ENCODE measurements at regions not wholly inside any gene's neighbourhood (a gene's known extent, or its start where the extent isn't known, plus 50 kb on each side); places are given as distances from the start of the nearest gene placed in this dataset.

DNA sequence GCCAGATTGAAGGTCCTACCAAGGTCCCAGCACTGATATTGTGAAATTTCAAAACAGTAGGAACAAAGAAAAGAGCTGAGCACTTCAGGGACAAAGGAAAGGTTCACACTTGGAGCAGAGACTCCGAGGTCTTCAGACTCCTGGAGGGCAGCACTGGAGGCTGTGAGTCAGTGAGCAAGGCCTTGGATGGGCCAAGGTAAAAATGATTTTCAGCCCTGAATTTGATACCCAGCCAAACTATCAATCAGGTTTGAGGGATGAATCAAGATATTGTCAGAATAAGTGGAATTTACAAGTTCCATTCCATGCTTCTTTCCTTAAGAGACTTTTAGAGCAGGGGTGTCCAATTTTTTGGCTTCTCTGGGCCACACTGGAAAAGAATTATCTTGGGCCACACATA is 111.7 kb downstream of the ADRA2C start:
- no TSS peak for BruUV-seq (replicated peaks)
- H3K9me3 ChIP-seq (ENCODE audit: low read depth, low read length, poor library complexity, severe bottlenecking), result peaks cover 15% of the 10 kb centered on the region
- POLR2A ChIA-PET (ENCODE audit: low non-redundant PET), result no interaction called here
- H3K27ac ChIP-seq (ENCODE audit: low read depth, low read length, poor library complexity, severe bottlenecking), result no peak overlapping the region
- TF ChIP-seq EZH2 (IDR thresholded peaks at IDR 0.05; ENCODE audit: borderline replicate concordance, low read depth, low read length, poor library complexity, severe bottlenecking), result no peak
- TF ChIP-seq, protein P1, sequence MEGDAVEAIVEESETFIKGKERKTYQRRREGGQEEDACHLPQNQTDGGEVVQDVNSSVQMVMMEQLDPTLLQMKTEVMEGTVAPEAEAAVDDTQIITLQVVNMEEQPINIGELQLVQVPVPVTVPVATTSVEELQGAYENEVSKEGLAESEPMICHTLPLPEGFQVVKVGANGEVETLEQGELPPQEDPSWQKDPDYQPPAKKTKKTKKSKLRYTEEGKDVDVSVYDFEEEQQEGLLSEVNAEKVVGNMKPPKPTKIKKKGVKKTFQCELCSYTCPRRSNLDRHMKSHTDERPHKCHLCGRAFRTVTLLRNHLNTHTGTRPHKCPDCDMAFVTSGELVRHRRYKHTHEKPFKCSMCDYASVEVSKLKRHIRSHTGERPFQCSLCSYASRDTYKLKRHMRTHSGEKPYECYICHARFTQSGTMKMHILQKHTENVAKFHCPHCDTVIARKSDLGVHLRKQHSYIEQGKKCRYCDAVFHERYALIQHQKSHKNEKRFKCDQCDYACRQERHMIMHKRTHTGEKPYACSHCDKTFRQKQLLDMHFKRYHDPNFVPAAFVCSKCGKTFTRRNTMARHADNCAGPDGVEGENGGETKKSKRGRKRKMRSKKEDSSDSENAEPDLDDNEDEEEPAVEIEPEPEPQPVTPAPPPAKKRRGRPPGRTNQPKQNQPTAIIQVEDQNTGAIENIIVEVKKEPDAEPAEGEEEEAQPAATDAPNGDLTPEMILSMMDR (conservative IDR thresholded peaks at IDR 0.05; ENCODE audit: low read depth, low read length), result no peak
- H3K4me3 ChIP-seq (ENCODE audit: low read depth, low read length, poor library complexity, severe bottlenecking), result no peak overlapping the region
- peaks cover 21% of the 10 kb centered on the region for H3K4me1 ChIP-seq (ENCODE audit: insufficient read depth, low read length, poor library complexity, severe bottlenecking)
- no peaks in the 10 kb centered on the region for H3K36me3 ChIP-seq (ENCODE audit: insufficient read depth, low read length, poor library complexity, severe bottlenecking)
- peaks cover 10% of the 10 kb centered on the region for H3K27me3 ChIP-seq (replicated peaks; ENCODE audit: insufficient read depth, low read depth, low read length, poor library complexity)
- CTCF ChIA-PET, result no interaction called here
- DNase-seq (ENCODE audit: low spot score), result no peak
- intact Hi-C loops (cut with micrococcal nuclease; ENCODE audit: unreplicated experiment), result no loop called here

DNA sequence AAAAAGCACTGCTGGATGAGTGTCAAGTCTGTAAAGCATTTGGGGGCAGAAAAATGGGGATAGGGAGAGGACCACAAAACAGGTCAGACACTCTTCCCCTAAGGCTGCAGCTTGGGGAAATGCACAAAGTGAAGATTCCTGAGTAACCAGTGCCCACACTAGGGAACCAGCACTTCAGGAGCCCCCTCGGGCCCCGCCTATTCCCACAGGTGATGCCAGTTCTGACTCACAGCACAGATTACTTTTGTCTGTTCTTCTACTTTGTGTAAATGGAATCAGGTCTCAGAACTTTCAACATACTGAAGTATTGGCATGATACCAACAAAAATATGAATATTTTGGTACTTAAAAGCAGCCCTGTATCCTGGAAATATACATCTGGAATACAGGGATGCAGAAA is 112.5 kb downstream of the ADRA2C start:
- Histone ChIP-seq H3K27me3 (replicated peaks; ENCODE audit: insufficient read depth, low read depth, low read length, poor library complexity) (peaks cover 12% of the 10 kb centered on the region), H3K9me3 (ENCODE audit: low read depth, low read length, poor library complexity, severe bottlenecking) (peaks cover 15% of the 10 kb centered on the region), H3K27ac (ENCODE audit: low read depth, low read length, poor library complexity, severe bottlenecking) (no peak overlapping the region), H3K36me3 (ENCODE audit: insufficient read depth, low read length, poor library complexity, severe bottlenecking) (no peaks in the 10 kb centered on the region), H3K4me3 (ENCODE audit: low read depth, low read length, poor library complexity, severe bottlenecking) (no peak overlapping the region), H3K4me1 (ENCODE audit: insufficient read depth, low read length, poor library complexity, severe bottlenecking) (peaks cover 21% of the 10 kb centered on the region)
- TF ChIP-seq, protein P1 (conservative IDR thresholded peaks at IDR 0.05; ENCODE audit: low read depth, low read length), result no peak
- no peak for TF ChIP-seq EZH2 (IDR thresholded peaks at IDR 0.05; ENCODE audit: borderline replicate concordance, low read depth, low read length, poor library complexity, severe bottlenecking)
- DNase-seq (ENCODE audit: low spot score), result no peak
- CTCF ChIA-PET, result no interaction called here
- BruUV-seq (replicated peaks), result no TSS peak
- intact Hi-C loops (cut with micrococcal nuclease; ENCODE audit: unreplicated experiment), result no loop called here
- POLR2A ChIA-PET (ENCODE audit: low non-redundant PET), result no interaction called here

DNA sequence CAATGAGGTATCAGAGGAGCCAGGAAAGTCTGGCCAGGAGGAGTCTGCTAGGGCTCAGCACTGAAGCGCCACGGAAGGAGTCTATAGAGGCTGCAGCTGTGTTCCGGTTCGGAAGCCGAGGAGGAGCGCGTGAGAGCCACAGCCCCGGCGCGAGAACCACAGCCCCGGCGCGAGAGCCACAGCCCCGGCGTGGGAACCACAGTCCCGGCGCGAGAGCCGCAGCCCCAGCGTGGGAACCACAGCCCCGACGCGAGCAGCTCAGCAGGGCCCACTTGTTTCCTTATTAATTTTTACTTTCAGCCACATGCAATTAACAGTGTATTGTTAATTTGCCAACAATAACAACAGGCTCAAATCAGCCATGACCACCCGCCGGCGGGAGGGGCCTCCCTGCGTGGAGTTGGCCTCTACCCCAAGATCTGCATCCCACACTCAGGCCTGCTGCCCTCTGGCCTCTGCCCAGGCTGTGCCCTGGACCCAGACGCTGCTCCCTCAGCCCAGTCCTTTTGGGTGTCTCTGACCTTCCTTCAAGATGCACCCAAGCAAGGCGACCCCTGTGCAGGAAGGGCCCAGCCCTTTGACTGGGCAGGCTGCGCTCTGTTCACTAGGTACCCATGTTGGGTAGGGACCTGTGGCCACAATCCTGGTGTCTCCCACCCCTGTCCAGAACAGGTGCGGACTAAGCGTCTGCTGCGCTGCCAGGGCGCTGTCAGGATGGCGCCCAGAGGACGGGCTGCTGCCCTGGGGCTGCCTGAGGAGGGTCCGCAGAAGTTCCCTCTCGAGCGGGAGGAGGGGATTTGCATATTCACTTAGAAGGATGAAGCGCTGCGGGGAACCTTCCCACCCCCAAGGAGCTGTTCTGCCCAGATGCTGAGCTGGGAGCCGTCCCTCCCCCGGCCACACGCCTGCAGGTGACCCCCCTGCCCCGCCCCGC is 113.8 kb downstream of the ADRA2C start:
- no peaks in the 10 kb centered on the region for H3K36me3 ChIP-seq (ENCODE audit: insufficient read depth, low read length, poor library complexity, severe bottlenecking)
- ChIA-PET POLR2A (ENCODE audit: low non-redundant PET) (no interaction called here), CTCF (interaction anchor here (0.6 to 1.7 kb wide), 13 partner anchors 10 to 1933 kb away, joined by 3 to 12 read pairs (median 6); partner anchors contain the start of gene ADRA2C)
- H3K27me3 ChIP-seq (replicated peaks; ENCODE audit: insufficient read depth, low read depth, low read length, poor library complexity), result peaks cover 12% of the 10 kb centered on the region
- intact Hi-C loops (cut with micrococcal nuclease; ENCODE audit: unreplicated experiment), result no loop called here
- DNase-seq (ENCODE audit: low spot score), result no peak
- BruUV-seq (replicated peaks), result no TSS peak
- peak overlapping the region; percentile 13 for H3K27ac ChIP-seq (ENCODE audit: low read depth, low read length, poor library complexity, severe bottlenecking)
- peaks cover 21% of the 10 kb centered on the region for H3K4me1 ChIP-seq (ENCODE audit: insufficient read depth, low read length, poor library complexity, severe bottlenecking)
- TF ChIP-seq, protein P1 (conservative IDR thresholded peaks at IDR 0.05; ENCODE audit: low read depth, low read length), result no peak
- TF ChIP-seq EZH2 (IDR thresholded peaks at IDR 0.05; ENCODE audit: borderline replicate concordance, low read depth, low read length, poor library complexity, severe bottlenecking), result no peak
- peak overlapping the region; percentile 12 for H3K4me3 ChIP-seq (ENCODE audit: low read depth, low read length, poor library complexity, severe bottlenecking)
- H3K9me3 ChIP-seq (ENCODE audit: low read depth, low read length, poor library complexity, severe bottlenecking), result peaks cover 15% of the 10 kb centered on the region

Data from A673 (cell line).